ENCODE measurements at regions not wholly inside any gene's neighbourhood (a gene's known extent, or its start where the extent isn't known, plus 50 kb on each side); places are given as distances from the start of the nearest gene placed in this dataset.

- TF ChIP-seq, protein P1, sequence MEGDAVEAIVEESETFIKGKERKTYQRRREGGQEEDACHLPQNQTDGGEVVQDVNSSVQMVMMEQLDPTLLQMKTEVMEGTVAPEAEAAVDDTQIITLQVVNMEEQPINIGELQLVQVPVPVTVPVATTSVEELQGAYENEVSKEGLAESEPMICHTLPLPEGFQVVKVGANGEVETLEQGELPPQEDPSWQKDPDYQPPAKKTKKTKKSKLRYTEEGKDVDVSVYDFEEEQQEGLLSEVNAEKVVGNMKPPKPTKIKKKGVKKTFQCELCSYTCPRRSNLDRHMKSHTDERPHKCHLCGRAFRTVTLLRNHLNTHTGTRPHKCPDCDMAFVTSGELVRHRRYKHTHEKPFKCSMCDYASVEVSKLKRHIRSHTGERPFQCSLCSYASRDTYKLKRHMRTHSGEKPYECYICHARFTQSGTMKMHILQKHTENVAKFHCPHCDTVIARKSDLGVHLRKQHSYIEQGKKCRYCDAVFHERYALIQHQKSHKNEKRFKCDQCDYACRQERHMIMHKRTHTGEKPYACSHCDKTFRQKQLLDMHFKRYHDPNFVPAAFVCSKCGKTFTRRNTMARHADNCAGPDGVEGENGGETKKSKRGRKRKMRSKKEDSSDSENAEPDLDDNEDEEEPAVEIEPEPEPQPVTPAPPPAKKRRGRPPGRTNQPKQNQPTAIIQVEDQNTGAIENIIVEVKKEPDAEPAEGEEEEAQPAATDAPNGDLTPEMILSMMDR (IDR thresholded peaks at IDR 0.05): peak; percentile 57
- TF ChIP-seq ESRRA (IDR thresholded peaks at IDR 0.05; ENCODE audit: borderline replicate concordance, low read length) (no peak), SMC3 (IDR thresholded peaks at IDR 0.05) (peak; percentile 54), RAD21 (conservative IDR thresholded peaks at IDR 0.05 in 1 of 2, IDR thresholded peaks at IDR 0.05 in 1 of 2) (peak; percentile 42 to 55; a peak in 4 of 5 replicates)
- POLR2A ChIA-PET: no interaction called here
- CTCF ChIA-PET: interaction anchor here (0.6 to 3.3 kb wide), 20 partner anchors 10 to 985 kb away, joined by 3 to 18 read pairs (median 3); no protein-coding TSS in a partner anchor
Observed at GRCh38 chr10:120735773-120736371, 115.3 kb upstream of the WDR11 start.

GRCh38 chr10:120736377-120736776 lies 114.8 kb upstream of the WDR11 start:
- TF ChIP-seq CBX2 (IDR thresholded peaks at IDR 0.05; ENCODE audit: borderline replicate concordance, low read depth) (no peak), HOXB13 (CRISPR knock-in tag; IDR thresholded peaks at IDR 0.05; ENCODE audit: low read depth) (no peak), FOSB (CRISPR knock-in tag; IDR thresholded peaks at IDR 0.05) (no peak), USF2 (IDR thresholded peaks at IDR 0.05) (no peak)
- Histone ChIP-seq H3K27ac (no peak overlapping the region), H3K4me1 (no peaks in the 10 kb centered on the region), H3K4me2 (no peak overlapping the region), H3K4me3 (no peak overlapping the region), H3K9me3 (no peaks in the 10 kb centered on the region)
- WGBS (ENCODE audit: missing lambda C conversion rate): 11% methylated on average over 4 of the region's 4 CpGs
- ATAC-seq (peak in 1 of 2 experiments; percentile 18; a peak in 1 of 6 replicates), DNase-seq (ENCODE audit: low read depth in 1 of 2, low spot score in 1 of 2) (no peak), FAIRE-seq (no peak)
- CTCF ChIA-PET: interaction anchor here (0.6 to 3.3 kb wide), 18 partner anchors 10 to 985 kb away, joined by 3 to 18 read pairs (median 3); no protein-coding TSS in a partner anchor
- POLR2A ChIA-PET: no interaction called here

More at GRCh38 chr10:120735773-120736371, 115.3 kb upstream of the WDR11 start:
- peak; percentile 8 to 21 for DNase-seq (ENCODE audit: low read depth in 1 of 2, low spot score in 1 of 2)
- FAIRE-seq: no peak
- ATAC-seq: peak; percentile 62 to 85; a peak in 4 of 6 replicates
- Histone ChIP-seq H3K4me2 (no peak overlapping the region), H3K27ac (no peak overlapping the region), H3K9me3 (no peaks in the 10 kb centered on the region), H3K4me3 (no peak overlapping the region), H3K4me1 (no peaks in the 10 kb centered on the region)
- 6% methylated on average over 5 of the region's 5 CpGs for WGBS (ENCODE audit: missing lambda C conversion rate)

DNA sequence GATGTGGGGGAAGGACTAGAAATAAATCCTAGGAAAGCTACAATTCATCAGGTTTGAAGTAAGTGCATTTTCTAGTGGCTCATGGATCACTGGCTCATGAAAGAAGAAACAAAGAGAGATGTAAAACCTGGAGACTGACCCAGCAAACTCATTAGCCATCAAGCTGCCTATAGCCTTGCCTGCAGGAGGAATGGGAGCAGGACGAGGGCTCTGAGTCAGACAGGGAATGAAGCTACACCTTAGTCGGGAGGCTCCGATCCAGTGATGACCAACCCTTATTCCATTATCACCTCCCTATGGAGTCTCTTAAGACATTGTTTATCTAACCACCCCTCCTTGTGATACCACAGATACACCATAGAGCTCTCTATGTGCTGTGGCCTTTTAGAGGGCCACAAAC lies 112.5 kb upstream of the WDR11 start:
- ChIA-PET POLR2A (no interaction called here), CTCF (interaction anchor here (0.7 kb wide), 1 partner anchor 517 kb away, joined by 3 read pairs; no protein-coding TSS in a partner anchor)
- no peak overlapping the region for H3K27ac ChIP-seq
- DNase-seq (ENCODE audit: low read depth in 1 of 2, low spot score in 1 of 2): no peak
- TF ChIP-seq NFE2L2 (conservative IDR thresholded peaks at IDR 0.05; ENCODE audit: low read length) (no peak), BCL3 (IDR thresholded peaks at IDR 0.05) (no peak), FOXS1 (CRISPR knock-in tag; IDR thresholded peaks at IDR 0.05) (no peak)
- TF ChIP-seq, protein P2, sequence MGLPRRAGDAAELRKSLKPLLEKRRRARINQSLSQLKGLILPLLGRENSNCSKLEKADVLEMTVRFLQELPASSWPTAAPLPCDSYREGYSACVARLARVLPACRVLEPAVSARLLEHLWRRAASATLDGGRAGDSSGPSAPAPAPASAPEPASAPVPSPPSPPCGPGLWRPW (IDR thresholded peaks at IDR 0.05): no peak
- H3K9me3 ChIP-seq: no peaks in the 10 kb centered on the region
- no peaks in the 10 kb centered on the region for H3K4me1 ChIP-seq
- 16% methylated on average over 3 of the region's 3 CpGs for WGBS (ENCODE audit: missing lambda C conversion rate)
- ATAC-seq: no peak
- no peak overlapping the region for H3K4me2 ChIP-seq
- no peak overlapping the region for H3K4me3 ChIP-seq
- FAIRE-seq: no peak

DNA sequence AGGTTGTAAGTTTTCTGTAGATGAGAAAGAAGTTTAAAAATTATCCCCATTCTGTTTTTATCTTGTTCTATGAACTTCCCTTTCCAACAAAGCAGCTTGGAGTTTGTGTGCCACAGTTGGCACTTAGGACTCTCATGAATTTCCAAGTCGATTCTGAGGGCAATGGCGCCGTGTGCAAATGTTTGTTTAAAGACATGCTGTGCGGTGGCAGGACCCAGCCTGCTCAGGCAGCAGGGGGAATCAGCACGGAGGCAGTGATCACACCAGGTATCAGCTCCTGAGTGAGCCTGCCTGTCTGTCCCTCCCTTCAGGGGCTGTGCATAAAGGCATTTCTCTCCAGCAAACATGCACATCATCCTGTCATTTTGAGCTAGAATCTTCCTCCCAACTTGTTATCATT lies 109.8 kb upstream of the WDR11 start:
- Histone ChIP-seq H3K27ac (no peak overlapping the region), H3K9me3 (no peaks in the 10 kb centered on the region), H3K4me3 (no peak overlapping the region), H3K4me2 (no peak overlapping the region), H3K4me1 (no peaks in the 10 kb centered on the region)
- FAIRE-seq (no peak), DNase-seq (ENCODE audit: low read depth in 1 of 2, low spot score in 1 of 2) (no peak), ATAC-seq (no peak)
- ChIA-PET CTCF (interaction anchor here (0.6 to 1.1 kb wide), 2 partner anchors 319 to 641 kb away, joined by 3 read pairs; no protein-coding TSS in a partner anchor), POLR2A (no interaction called here)
- TF ChIP-seq HOXB5 (CRISPR knock-in tag; IDR thresholded peaks at IDR 0.05): no peak
- no peak for TF ChIP-seq NPAS2 (CRISPR knock-in tag; IDR thresholded peaks at IDR 0.05; ENCODE audit: borderline replicate concordance)
- TF ChIP-seq PHF8 (IDR thresholded peaks at IDR 0.05; ENCODE audit: borderline replicate concordance, low read depth): no peak
- no peak for TF ChIP-seq RFX5 (IDR thresholded peaks at IDR 0.05)
- TF ChIP-seq, protein P3, sequence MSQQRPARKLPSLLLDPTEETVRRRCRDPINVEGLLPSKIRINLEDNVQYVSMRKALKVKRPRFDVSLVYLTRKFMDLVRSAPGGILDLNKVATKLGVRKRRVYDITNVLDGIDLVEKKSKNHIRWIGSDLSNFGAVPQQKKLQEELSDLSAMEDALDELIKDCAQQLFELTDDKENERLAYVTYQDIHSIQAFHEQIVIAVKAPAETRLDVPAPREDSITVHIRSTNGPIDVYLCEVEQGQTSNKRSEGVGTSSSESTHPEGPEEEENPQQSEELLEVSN (IDR thresholded peaks at IDR 0.05; ENCODE audit: borderline replicate concordance, low read depth): no peak
- TF ChIP-seq FOXS1 (CRISPR knock-in tag; IDR thresholded peaks at IDR 0.05): no peak
- TF ChIP-seq, protein P1 (IDR thresholded peaks at IDR 0.05): no peak
- no peak for TF ChIP-seq SREBF2 (IDR thresholded peaks at IDR 0.05)
- TF ChIP-seq FOSB (CRISPR knock-in tag; IDR thresholded peaks at IDR 0.05): no peak
- WGBS (ENCODE audit: missing lambda C conversion rate): 3% methylated on average over 5 of the region's 5 CpGs
